ENCODE measurements at regions not wholly inside any gene's neighbourhood (a gene's known extent, or its start where the extent isn't known, plus 50 kb on each side); places are given as distances from the start of the nearest gene placed in this dataset.

DNA sequence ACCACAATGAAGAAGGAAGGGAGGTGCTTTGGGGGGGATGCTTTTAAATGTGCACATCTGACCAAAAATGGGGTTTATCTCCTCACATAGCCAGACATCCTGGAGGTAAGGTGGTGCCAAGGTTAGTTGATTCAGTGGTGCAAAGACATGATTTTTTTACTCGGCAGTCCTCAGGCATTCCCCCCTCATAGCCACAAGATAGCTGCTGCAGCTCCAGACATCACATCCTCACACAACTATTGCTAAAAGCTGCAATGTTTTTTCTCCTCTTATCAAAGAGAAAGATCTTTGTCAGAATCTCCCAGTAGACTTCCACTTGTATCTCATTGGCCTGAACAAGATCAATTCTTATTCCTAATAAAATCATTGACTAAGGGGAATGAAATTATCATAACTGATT, 141.3 kb upstream of the ZNF438 start:
- no peaks in the 10 kb centered on the region for H3K4me1 ChIP-seq
- no peaks in the 10 kb centered on the region for H3K27me3 ChIP-seq
- no peaks in the 10 kb centered on the region; the same call in 1 of the 2 replicates for H3K9me3 ChIP-seq
- no peak for DNase-seq
- no peaks in the 10 kb centered on the region for H3K36me3 ChIP-seq
- TF ChIP-seq, protein P1, sequence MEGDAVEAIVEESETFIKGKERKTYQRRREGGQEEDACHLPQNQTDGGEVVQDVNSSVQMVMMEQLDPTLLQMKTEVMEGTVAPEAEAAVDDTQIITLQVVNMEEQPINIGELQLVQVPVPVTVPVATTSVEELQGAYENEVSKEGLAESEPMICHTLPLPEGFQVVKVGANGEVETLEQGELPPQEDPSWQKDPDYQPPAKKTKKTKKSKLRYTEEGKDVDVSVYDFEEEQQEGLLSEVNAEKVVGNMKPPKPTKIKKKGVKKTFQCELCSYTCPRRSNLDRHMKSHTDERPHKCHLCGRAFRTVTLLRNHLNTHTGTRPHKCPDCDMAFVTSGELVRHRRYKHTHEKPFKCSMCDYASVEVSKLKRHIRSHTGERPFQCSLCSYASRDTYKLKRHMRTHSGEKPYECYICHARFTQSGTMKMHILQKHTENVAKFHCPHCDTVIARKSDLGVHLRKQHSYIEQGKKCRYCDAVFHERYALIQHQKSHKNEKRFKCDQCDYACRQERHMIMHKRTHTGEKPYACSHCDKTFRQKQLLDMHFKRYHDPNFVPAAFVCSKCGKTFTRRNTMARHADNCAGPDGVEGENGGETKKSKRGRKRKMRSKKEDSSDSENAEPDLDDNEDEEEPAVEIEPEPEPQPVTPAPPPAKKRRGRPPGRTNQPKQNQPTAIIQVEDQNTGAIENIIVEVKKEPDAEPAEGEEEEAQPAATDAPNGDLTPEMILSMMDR (IDR thresholded peaks at IDR 0.05; ENCODE audit: low read depth, low read length) = no peak
- H3K4me3 ChIP-seq (ENCODE audit: low read depth, low read length) = no peak overlapping the region

DNA sequence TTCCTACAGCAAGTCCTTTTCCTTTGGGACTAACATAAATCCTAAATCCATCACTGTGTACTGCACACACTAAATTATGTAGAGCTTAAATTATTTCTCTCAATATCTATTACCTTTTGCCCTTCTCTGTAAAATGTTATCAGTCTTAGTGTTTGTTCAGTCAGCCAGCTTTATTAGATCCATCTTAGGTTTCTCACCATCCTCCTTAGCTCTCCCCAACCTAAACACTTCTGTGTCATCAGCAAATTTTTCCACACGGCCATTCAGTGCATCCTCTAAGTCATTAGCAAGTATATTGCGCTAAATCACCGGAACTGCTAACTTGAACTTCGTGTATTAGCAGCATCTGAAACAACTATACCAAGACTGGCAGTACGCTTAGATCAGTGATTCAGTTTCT, 142.1 kb upstream of the ZNF438 start:
- TF ChIP-seq, protein P1 (IDR thresholded peaks at IDR 0.05; ENCODE audit: low read depth, low read length) = no peak
- Histone ChIP-seq H3K9me3 (no peaks in the 10 kb centered on the region; the same call in 1 of the 2 replicates), H3K4me3 (ENCODE audit: low read depth, low read length) (no peak overlapping the region), H3K4me1 (no peaks in the 10 kb centered on the region), H3K27me3 (no peaks in the 10 kb centered on the region), H3K36me3 (no peaks in the 10 kb centered on the region)
- no peak for DNase-seq

- no peaks in the 10 kb centered on the region for H3K4me1 ChIP-seq
- TF ChIP-seq, protein P1 (IDR thresholded peaks at IDR 0.05; ENCODE audit: low read depth, low read length) = no peak
- no peak overlapping the region for H3K4me3 ChIP-seq (ENCODE audit: low read depth, low read length)
- no peaks in the 10 kb centered on the region for H3K27me3 ChIP-seq
- H3K9me3 ChIP-seq = no peaks in the 10 kb centered on the region
- no peaks in the 10 kb centered on the region for H3K36me3 ChIP-seq
- no peak for DNase-seq
Measured at GRCh38 chr10:31179091-31179680, 139.8 kb upstream of the ZEB1 start.

DNA sequence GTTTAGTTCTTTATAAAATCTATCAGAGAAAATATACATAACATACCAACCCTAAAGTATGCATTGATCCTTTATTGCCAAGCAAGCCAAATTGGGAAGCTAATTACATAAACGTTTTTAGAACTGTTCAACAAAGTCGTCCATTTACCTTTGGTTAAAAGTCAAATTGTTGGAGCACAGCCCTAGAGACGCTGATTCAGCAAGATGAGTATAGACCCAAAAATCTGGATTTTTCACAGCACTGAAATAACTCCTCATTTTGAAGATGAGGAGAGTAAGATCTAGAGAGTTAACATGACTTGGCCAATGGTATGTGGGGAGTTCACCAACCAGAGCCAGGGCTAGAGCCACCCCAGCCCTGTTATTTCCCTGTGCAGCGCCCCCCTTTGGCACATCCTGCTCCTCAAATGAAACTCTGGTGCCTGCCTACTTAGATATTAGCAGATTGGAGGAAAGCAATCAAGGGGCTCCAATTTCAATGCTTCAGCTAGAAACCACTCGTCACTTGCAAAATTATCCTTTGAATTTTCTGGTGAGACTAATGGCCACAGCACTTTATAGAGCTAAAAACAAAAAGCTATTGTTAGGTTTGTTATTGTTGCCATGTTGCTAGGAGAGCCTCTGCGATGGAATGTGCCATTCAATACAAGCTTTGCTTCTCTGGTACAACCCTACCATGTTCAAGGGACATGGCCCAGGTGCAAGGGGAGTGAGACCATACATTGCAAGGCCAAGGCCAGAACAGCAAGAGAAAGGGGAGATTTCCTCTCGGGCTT, 132.6 kb upstream of the ZEB1 start:
- Histone ChIP-seq H3K36me3 (no peaks in the 10 kb centered on the region), H3K9me3 (no peaks in the 10 kb centered on the region), H3K4me1 (no peaks in the 10 kb centered on the region), H3K4me3 (ENCODE audit: low read depth, low read length) (no peak overlapping the region), H3K27me3 (no peaks in the 10 kb centered on the region)
- TF ChIP-seq, protein P1 (IDR thresholded peaks at IDR 0.05; ENCODE audit: low read depth, low read length) = 0 out of 2 replicates have a peak, but pooled peaks have one; percentile 8
- no peak for DNase-seq

DNA sequence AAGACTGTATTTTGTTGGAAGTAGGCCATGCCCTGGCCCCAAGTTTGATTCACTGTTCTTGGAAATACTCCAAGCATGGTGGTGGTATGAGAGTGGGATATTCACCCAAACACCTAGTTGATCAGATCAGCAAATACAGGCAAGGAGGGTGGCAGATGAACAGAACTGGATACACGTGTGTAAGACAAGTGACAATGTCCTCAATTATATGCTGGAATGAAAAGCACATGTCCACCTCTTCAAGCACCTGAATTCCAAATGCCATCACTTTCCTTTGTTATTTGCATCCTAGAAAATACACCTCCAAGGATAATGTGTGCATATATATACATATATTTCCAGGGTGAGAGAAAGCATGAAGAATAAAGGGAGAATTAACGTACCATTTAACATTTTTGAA, 131.8 kb upstream of the ZEB1 start:
- TF ChIP-seq, protein P1 (IDR thresholded peaks at IDR 0.05; ENCODE audit: low read depth, low read length) = no peak
- Histone ChIP-seq H3K4me3 (ENCODE audit: low read depth, low read length) (no peak overlapping the region), H3K4me1 (no peaks in the 10 kb centered on the region), H3K27me3 (no peaks in the 10 kb centered on the region), H3K9me3 (no peaks in the 10 kb centered on the region), H3K36me3 (no peaks in the 10 kb centered on the region)
- no peak for DNase-seq

- no peaks in the 10 kb centered on the region for H3K27me3 ChIP-seq
- DNase-seq = no peak
- TF ChIP-seq, protein P1 (IDR thresholded peaks at IDR 0.05; ENCODE audit: low read depth, low read length) = no peak
- H3K4me1 ChIP-seq = no peaks in the 10 kb centered on the region
- no peaks in the 10 kb centered on the region for H3K36me3 ChIP-seq
- H3K4me3 ChIP-seq (ENCODE audit: low read depth, low read length) = no peak overlapping the region
- H3K9me3 ChIP-seq = no peaks in the 10 kb centered on the region
Measured at GRCh38 chr10:31187607-31188210, 131.3 kb upstream of the ZEB1 start.
